WTC11 (cell line): ENCODE measurements at regions not wholly inside any gene's neighbourhood (a gene's known extent, or its start where the extent isn't known, plus 50 kb on each side); places are given as distances from the start of the nearest gene placed in this dataset.

ENCODE experiments used
- ATAC-seq: fragments of 200-7000 bp; cut with Tn5 transposase; 2 replicates; pipeline ENCODE4 v1.10.0; 2021; ENCODE audit warnings: mild to moderate bottlenecking, moderate library complexity
- CTCF ChIA-PET: fragments of 300-600 bp; sonication (Branson Sonifier 250); formaldehyde crosslinking; loops from one replicate; lab custom pipeline; 2021; ENCODE audit warnings: antibody characterized with exemption; lab: Charles Lee
- POLR2A ChIA-PET: fragments of 350-600 bp; sonication (Branson Sonifier 250); formaldehyde crosslinking; loops from one replicate; lab custom pipeline; 2021; ENCODE audit warnings: antibody characterized with exemption; lab: Charles Lee
- DNase-seq: peaks from one replicate; pipeline ENCODE4 v3.0.0; 2021; ENCODE audit warnings: low spot score
- H3K27ac Mint-ChIP-seq: 2 replicates; pipeline ENCODE4 v1.8.0; 2021; ENCODE audit warnings: mixed read lengths
- H3K27me3 Mint-ChIP-seq: 2 replicates; pipeline ENCODE4 v1.8.0; 2021; ENCODE audit warnings: low read depth, mild to moderate bottlenecking, moderate library complexity, mixed read lengths
- H3K36me3 Mint-ChIP-seq: 2 replicates; pipeline ENCODE4 v1.8.0; 2021; ENCODE audit warnings: mixed read lengths
- H3K4me1 Mint-ChIP-seq: 2 replicates; pipeline ENCODE4 v1.8.0; 2022; ENCODE audit warnings: mixed read lengths
- H3K4me3 Mint-ChIP-seq: 2 replicates; pipeline ENCODE4 v1.8.0; 2021; ENCODE audit warnings: mild to moderate bottlenecking, moderate library complexity, mixed read lengths
- H3K9me3 Mint-ChIP-seq: 2 replicates; pipeline ENCODE4 v1.8.0; 2021; ENCODE audit warnings: mixed read lengths
- ATF1 ChIP-seq: sonication (generic); formaldehyde crosslinking; IDR thresholded peaks from 2 replicates; pipeline ENCODE4 v1.8.1; 2023; ENCODE audit warnings: mild to moderate bottlenecking, moderate library complexity, missing genetic modification reagents
- CBFB ChIP-seq: sonication (generic); formaldehyde crosslinking; IDR thresholded peaks from 2 replicates; pipeline ENCODE4 v1.8.1; 2022; ENCODE audit warnings: mild to moderate bottlenecking, low read depth, missing genetic modification reagents
- CDX4 ChIP-seq: fragments of 250-450 bp; sonication (Bioruptor Pico); IDR thresholded peaks from 2 replicates; pipeline ENCODE4 v1.9.0; 2021; ENCODE audit warnings: moderate library complexity, mild to moderate bottlenecking, inconsistent platforms, borderline replicate concordance
- E2F4 ChIP-seq: sonication (generic); formaldehyde crosslinking; IDR thresholded peaks from 2 replicates; pipeline ENCODE4 v1.8.1; 2022; ENCODE audit warnings: low read depth, mild to moderate bottlenecking, moderate library complexity, missing genetic modification reagents, borderline replicate concordance
- FOXP4 ChIP-seq: sonication (generic); formaldehyde crosslinking; IDR thresholded peaks from 2 replicates; pipeline ENCODE4 v1.8.0; 2022; ENCODE audit warnings: mild to moderate bottlenecking, missing genetic modification reagents
- IRF2 ChIP-seq: sonication (generic); formaldehyde crosslinking; IDR thresholded peaks from 2 replicates; pipeline ENCODE4 v1.8.0; 2022; ENCODE audit warnings: low read depth, missing genetic modification reagents, borderline replicate concordance
- JAZF1 ChIP-seq: fragments of 250-450 bp; sonication (Bioruptor Pico); IDR thresholded peaks from 2 replicates; pipeline ENCODE4 v1.9.0; 2021; ENCODE audit warnings: moderate library complexity, mild to moderate bottlenecking, inconsistent platforms
- MYBL2 ChIP-seq: sonication (generic); formaldehyde crosslinking; IDR thresholded peaks from 2 replicates; pipeline ENCODE4 v1.8.1; 2023; ENCODE audit warnings: mild to moderate bottlenecking, moderate library complexity, missing genetic modification reagents
- NFE2L1 ChIP-seq: sonication (generic); formaldehyde crosslinking; IDR thresholded peaks from 2 replicates; pipeline ENCODE4 v1.8.1; 2023; ENCODE audit warnings: missing genetic modification reagents
- OVOL2 ChIP-seq: fragments of 250-450 bp; sonication (Bioruptor Pico); IDR thresholded peaks from 2 replicates; pipeline ENCODE4 v1.9.0; 2021; ENCODE audit warnings: mild to moderate bottlenecking, borderline replicate concordance
- PRDM15 ChIP-seq: sonication (generic); formaldehyde crosslinking; IDR thresholded peaks from 2 replicates; pipeline ENCODE4 v1.8.0; 2022; ENCODE audit warnings: missing genetic modification reagents
- RELA ChIP-seq: sonication (generic); formaldehyde crosslinking; IDR thresholded peaks from 2 replicates; pipeline ENCODE4 v1.8.1; 2022; ENCODE audit warnings: missing genetic modification reagents, mild to moderate bottlenecking, borderline replicate concordance
- SMAD4 ChIP-seq: sonication (generic); formaldehyde crosslinking; IDR thresholded peaks from 2 replicates; pipeline ENCODE4 v1.8.0; 2022; ENCODE audit warnings: mild to moderate bottlenecking, missing genetic modification reagents
- TEAD1 ChIP-seq: sonication (generic); formaldehyde crosslinking; IDR thresholded peaks from 2 replicates; pipeline ENCODE4 v1.8.0; 2022; ENCODE audit warnings: mild to moderate bottlenecking, missing genetic modification reagents
- ZNF232 ChIP-seq: sonication (generic); formaldehyde crosslinking; IDR thresholded peaks from 2 replicates; pipeline ENCODE4 v1.8.0; 2022; ENCODE audit warnings: mild to moderate bottlenecking, missing genetic modification reagents
- ZNF263 ChIP-seq: sonication (generic); formaldehyde crosslinking; IDR thresholded peaks from 2 replicates; pipeline ENCODE4 v1.8.1; 2022; ENCODE audit warnings: low read depth, mild to moderate bottlenecking, moderate library complexity, missing genetic modification reagents
- ZNF317 ChIP-seq: sonication (generic); formaldehyde crosslinking; IDR thresholded peaks from 2 replicates; pipeline ENCODE4 v1.8.1; 2023; ENCODE audit warnings: low read depth, mild to moderate bottlenecking, moderate library complexity, missing genetic modification reagents, borderline replicate concordance
- ZNF396 ChIP-seq: fragments of 250-450 bp; sonication (Bioruptor Pico); IDR thresholded peaks from 2 replicates; pipeline ENCODE4 v1.8.0; 2021; ENCODE audit warnings: mild to moderate bottlenecking, moderate library complexity, borderline replicate concordance
- ZNF425 ChIP-seq: fragments of 250-450 bp; sonication (Bioruptor Pico); conservative IDR thresholded peaks from 2 replicates; pipeline ENCODE4 v1.9.0; 2021; ENCODE audit warnings: mild to moderate bottlenecking
- ZNF532 ChIP-seq: fragments of 250-450 bp; sonication (Bioruptor Pico); IDR thresholded peaks from 2 replicates; pipeline ENCODE4 v1.9.0; 2021; ENCODE audit warnings: mild to moderate bottlenecking, borderline replicate concordance
- ZNF671 ChIP-seq: fragments of 250-450 bp; sonication (Bioruptor Pico); IDR thresholded peaks from 2 replicates; pipeline ENCODE4 v1.8.0; 2021; ENCODE audit warnings: mild to moderate bottlenecking

GRCh38 chr9:108184941-108185340 lies 670.8 kb downstream of the ACTL7B start:
- DNase-seq (no peak), ATAC-seq (peak; percentile 47)
- H3K27ac Mint-ChIP-seq = no peak overlapping the region
- no peaks in the 10 kb centered on the region; the same call in 1 of the 2 replicates for H3K27me3 Mint-ChIP-seq
- TF ChIP-seq JAZF1 (no peak), SMAD4 (CRISPR knock-in tag) (no peak), FOXP4 (CRISPR knock-in tag) (no peak), PRDM15 (CRISPR knock-in tag) (no peak), MYBL2 (CRISPR knock-in tag) (no peak), ATF1 (CRISPR knock-in tag) (no peak), NFE2L1 (CRISPR knock-in tag) (no peak), ZNF396 (CRISPR knock-in tag) (no peak)
- H3K4me3 Mint-ChIP-seq = no peak overlapping the region
- H3K4me1 Mint-ChIP-seq = peaks cover 11% of the 10 kb centered on the region
- H3K9me3 Mint-ChIP-seq = peaks cover 8% of the 10 kb centered on the region; the same call in 1 of the 2 replicates
- H3K36me3 Mint-ChIP-seq = no peaks in the 10 kb centered on the region
- CTCF ChIA-PET = no interaction called here
- POLR2A ChIA-PET = no interaction called here

- Mint-ChIP-seq H3K4me3 (no peak overlapping the region), H3K4me1 (peaks cover 9% of the 10 kb centered on the region), H3K36me3 (no peaks in the 10 kb centered on the region), H3K27ac (no peak overlapping the region), H3K27me3 (no peaks in the 10 kb centered on the region; the same call in 1 of the 2 replicates), H3K9me3 (peaks cover 8% of the 10 kb centered on the region; the same call in 1 of the 2 replicates)
- DNase-seq (no peak), ATAC-seq (no peak)
- ChIA-PET CTCF (no interaction called here), POLR2A (no interaction called here)
- TF ChIP-seq IRF2 (CRISPR knock-in tag) = no peak
- no peak for TF ChIP-seq ZNF263
- no peak for TF ChIP-seq OVOL2 (CRISPR knock-in tag)
- no peak for TF ChIP-seq E2F4
- no peak for TF ChIP-seq ZNF671
- no peak for TF ChIP-seq CBFB (CRISPR knock-in tag)
- no peak for TF ChIP-seq ZNF532 (CRISPR knock-in tag)
- no peak for TF ChIP-seq ZNF317 (CRISPR knock-in tag)
- TF ChIP-seq SMAD4 (CRISPR knock-in tag) = no peak
- TF ChIP-seq CDX4 (CRISPR knock-in tag) = no peak
- TF ChIP-seq TEAD1 (CRISPR knock-in tag) = no peak
- no peak for TF ChIP-seq ZNF232 (CRISPR knock-in tag)
- no peak for TF ChIP-seq ZNF425 (CRISPR knock-in tag)
- no peak for TF ChIP-seq RELA
These were observed 671.8 kb downstream of the ACTL7B start for GRCh38 chr9:108184009-108184408.
